ENCODE measurements at regions not wholly inside any gene's neighbourhood (a gene's known extent, or its start where the extent isn't known, plus 50 kb on each side); places are given as distances from the start of the nearest gene placed in this dataset.

DNA sequence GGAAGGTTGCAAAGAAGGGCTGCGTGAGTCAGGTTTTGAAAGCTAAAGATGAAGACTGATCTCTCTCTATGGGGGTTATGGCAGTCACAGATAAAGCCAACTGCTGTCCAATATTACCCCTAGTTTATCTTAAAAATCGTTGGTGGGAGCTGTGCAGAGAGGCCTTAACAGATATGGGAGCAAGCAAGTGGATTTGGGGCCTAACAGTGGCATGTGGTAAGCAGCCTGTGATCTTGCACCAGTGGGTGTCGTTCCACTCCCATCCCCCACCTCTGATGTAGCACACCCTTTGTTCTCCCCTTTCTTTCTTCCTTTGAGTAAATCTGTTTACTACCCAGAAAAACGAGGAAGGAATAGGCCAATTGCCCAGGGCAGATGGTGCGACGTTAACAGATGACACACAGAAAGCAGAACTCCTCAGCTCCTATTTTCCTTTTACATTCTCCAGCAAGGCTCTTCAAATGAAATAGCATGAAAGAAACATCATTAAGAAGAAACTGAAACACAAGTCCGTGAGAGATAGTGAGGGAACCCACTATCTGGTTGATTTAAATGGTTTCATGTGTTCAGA lies 274.1 kb upstream of the CITED2 start (continued):
- TF ChIP-seq, protein P1, sequence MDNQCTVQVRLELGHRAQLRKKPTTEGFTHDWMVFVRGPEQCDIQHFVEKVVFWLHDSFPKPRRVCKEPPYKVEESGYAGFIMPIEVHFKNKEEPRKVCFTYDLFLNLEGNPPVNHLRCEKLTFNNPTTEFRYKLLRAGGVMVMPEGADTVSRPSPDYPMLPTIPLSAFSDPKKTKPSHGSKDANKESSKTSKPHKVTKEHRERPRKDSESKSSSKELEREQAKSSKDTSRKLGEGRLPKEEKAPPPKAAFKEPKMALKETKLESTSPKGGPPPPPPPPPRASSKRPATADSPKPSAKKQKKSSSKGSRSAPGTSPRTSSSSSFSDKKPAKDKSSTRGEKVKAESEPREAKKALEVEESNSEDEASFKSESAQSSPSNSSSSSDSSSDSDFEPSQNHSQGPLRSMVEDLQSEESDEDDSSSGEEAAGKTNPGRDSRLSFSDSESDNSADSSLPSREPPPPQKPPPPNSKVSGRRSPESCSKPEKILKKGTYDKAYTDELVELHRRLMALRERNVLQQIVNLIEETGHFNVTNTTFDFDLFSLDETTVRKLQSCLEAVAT (IDR thresholded peaks at IDR 0.05), result peak in 1 of 2 experiments; percentile 58; a peak in 2 of 4 replicates
- TF ChIP-seq PCBP1 (IDR thresholded peaks at IDR 0.05; ENCODE audit: low read depth, low read length, poor library complexity, severe bottlenecking) (no peak), TOE1 (IDR thresholded peaks at IDR 0.05; ENCODE audit: borderline replicate concordance) (0 out of 2 replicates have a peak, but pooled peaks have one; percentile 60), TOE1 (CRISPR knock-in tag; IDR thresholded peaks at IDR 0.05; ENCODE audit: borderline replicate concordance, low read depth) (no peak), YBX1 (IDR thresholded peaks at IDR 0.05) (no peak), EHMT2 (IDR thresholded peaks at IDR 0.05) (peak; percentile 68), ZBTB1 (CRISPR knock-in tag; IDR thresholded peaks at IDR 0.05; ENCODE audit: borderline replicate concordance, low read depth) (no peak), ZC3H11A (IDR thresholded peaks at IDR 0.05; ENCODE audit: low read depth, low read length) (0 out of 2 replicates have a peak, but pooled peaks have one; percentile 44), CHCHD3 (CRISPR knock-in tag; IDR thresholded peaks at IDR 0.05) (no peak), LEF1 (IDR thresholded peaks at IDR 0.05) (peak; percentile 88; the same call in 1 of the 2 replicates), KDM5B (IDR thresholded peaks at IDR 0.05; ENCODE audit: insufficient replicate concordance, low read depth, low read length) (peak; percentile 39), ELF1 (tag; IDR thresholded peaks at IDR 0.05) (peak; percentile 24; the same call in 1 of the 2 replicates), MCM7 (IDR thresholded peaks at IDR 0.05) (no peak), ZEB2 (IDR thresholded peaks at IDR 0.05) (peak; percentile 52; the same call in 1 of the 2 replicates), PHF21A (IDR thresholded peaks at IDR 0.05; ENCODE audit: borderline replicate concordance, low read depth) (no peak), MBD2 (IDR thresholded peaks at IDR 0.05; ENCODE audit: borderline replicate concordance, low read depth) (peak; percentile 58; the same call in 1 of the 2 replicates), STAT5B (CRISPR knock-in tag; IDR thresholded peaks at IDR 0.05) (no peak)
- TF ChIP-seq, protein P2, sequence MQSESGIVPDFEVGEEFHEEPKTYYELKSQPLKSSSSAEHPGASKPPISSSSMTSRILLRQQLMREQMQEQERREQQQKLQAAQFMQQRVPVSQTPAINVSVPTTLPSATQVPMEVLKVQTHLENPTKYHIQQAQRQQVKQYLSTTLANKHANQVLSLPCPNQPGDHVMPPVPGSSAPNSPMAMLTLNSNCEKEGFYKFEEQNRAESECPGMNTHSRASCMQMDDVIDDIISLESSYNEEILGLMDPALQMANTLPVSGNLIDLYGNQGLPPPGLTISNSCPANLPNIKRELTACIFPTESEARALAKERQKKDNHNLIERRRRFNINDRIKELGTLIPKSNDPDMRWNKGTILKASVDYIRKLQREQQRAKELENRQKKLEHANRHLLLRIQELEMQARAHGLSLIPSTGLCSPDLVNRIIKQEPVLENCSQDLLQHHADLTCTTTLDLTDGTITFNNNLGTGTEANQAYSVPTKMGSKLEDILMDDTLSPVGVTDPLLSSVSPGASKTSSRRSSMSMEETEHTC (IDR thresholded peaks at IDR 0.05), result peak; percentile 22; the same call in 1 of the 2 replicates
- TF ChIP-seq, protein P3, sequence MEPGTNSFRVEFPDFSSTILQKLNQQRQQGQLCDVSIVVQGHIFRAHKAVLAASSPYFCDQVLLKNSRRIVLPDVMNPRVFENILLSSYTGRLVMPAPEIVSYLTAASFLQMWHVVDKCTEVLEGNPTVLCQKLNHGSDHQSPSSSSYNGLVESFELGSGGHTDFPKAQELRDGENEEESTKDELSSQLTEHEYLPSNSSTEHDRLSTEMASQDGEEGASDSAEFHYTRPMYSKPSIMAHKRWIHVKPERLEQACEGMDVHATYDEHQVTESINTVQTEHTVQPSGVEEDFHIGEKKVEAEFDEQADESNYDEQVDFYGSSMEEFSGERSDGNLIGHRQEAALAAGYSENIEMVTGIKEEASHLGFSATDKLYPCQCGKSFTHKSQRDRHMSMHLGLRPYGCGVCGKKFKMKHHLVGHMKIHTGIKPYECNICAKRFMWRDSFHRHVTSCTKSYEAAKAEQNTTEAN (CRISPR knock-in tag; IDR thresholded peaks at IDR 0.05), result no peak
- TF ChIP-seq, protein P4, sequence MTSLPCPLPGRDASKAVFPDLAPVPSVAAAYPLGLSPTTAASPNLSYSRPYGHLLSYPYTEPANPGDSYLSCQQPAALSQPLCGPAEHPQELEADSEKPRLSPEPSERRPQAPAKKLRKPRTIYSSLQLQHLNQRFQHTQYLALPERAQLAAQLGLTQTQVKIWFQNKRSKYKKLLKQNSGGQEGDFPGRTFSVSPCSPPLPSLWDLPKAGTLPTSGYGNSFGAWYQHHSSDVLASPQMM (CRISPR knock-in tag; IDR thresholded peaks at IDR 0.05), result no peak
- TF ChIP-seq, protein P5, sequence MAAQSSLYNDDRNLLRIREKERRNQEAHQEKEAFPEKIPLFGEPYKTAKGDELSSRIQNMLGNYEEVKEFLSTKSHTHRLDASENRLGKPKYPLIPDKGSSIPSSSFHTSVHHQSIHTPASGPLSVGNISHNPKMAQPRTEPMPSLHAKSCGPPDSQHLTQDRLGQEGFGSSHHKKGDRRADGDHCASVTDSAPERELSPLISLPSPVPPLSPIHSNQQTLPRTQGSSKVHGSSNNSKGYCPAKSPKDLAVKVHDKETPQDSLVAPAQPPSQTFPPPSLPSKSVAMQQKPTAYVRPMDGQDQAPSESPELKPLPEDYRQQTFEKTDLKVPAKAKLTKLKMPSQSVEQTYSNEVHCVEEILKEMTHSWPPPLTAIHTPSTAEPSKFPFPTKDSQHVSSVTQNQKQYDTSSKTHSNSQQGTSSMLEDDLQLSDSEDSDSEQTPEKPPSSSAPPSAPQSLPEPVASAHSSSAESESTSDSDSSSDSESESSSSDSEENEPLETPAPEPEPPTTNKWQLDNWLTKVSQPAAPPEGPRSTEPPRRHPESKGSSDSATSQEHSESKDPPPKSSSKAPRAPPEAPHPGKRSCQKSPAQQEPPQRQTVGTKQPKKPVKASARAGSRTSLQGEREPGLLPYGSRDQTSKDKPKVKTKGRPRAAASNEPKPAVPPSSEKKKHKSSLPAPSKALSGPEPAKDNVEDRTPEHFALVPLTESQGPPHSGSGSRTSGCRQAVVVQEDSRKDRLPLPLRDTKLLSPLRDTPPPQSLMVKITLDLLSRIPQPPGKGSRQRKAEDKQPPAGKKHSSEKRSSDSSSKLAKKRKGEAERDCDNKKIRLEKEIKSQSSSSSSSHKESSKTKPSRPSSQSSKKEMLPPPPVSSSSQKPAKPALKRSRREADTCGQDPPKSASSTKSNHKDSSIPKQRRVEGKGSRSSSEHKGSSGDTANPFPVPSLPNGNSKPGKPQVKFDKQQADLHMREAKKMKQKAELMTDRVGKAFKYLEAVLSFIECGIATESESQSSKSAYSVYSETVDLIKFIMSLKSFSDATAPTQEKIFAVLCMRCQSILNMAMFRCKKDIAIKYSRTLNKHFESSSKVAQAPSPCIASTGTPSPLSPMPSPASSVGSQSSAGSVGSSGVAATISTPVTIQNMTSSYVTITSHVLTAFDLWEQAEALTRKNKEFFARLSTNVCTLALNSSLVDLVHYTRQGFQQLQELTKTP (IDR thresholded peaks at IDR 0.05; ENCODE audit: low read depth in 1 of 2, partially characterized antibody in 2 of 2), result peak; percentile 22 to 57

Measured in K562 (cell line).